Esophagus muscularis mucosa (tissue), 3 donors: ENCODE measurements at regions not wholly inside any gene's neighbourhood (a gene's known extent, or its start where the extent isn't known, plus 50 kb on each side); places are given as distances from the start of the nearest gene placed in this dataset.

Experiments used
- POLR2A ChIP-seq: fragments of 450-650 bp; IDR thresholded peaks from one replicate; pipeline ENCODE4 v1.6.1; 2017; ENCODE audit warnings: antibody characterized with exemption, moderate library complexity, mild to moderate bottlenecking, low read depth
- TF ChIP-seq, protein P1 (sequence below), 3 experiments: fragments of 200-600 bp in 2 of 3; fragments of 450-650 bp in 1 of 3; sonication (generic) in 2 of 3; IDR thresholded peaks; one replicate each; pipeline ENCODE4 v1.5.1; 2017 to 2019; ENCODE audit warnings: antibody characterized with exemption in 3 of 3, mild to moderate bottlenecking in 2 of 3, moderate library complexity in 1 of 3

DNA sequence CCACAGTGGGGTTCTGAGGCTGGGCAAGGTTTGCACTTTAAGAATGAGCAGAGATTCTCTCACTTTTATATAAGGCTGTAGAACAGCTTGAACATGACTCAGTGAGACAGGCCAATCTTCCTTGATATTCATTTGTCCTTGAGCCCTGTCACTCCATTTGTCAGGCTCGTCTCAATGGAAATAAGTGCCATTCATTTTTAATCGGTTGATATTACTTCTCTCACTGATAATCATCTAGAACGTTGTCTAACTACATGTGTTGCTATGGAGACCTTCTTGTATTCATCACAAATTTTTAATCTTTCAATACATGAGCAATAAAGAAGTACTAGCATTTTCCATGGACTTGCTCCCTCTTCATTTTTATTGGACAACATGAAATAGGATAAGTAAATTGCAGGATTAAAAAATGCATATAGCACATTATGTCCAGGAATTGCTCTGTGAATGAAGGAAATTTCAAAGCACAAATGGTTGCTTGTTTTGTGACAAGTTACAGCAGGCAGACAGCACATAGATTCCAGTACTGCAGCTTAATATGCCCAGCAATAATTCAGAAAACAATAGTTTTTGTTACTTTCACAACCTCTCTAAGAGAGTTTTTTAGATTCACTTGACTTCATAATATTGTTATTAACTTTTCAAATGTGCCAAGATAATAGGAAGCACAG lies 1178.4 kb upstream of the ATXN8OS start:
- TF ChIP-seq, protein P1, sequence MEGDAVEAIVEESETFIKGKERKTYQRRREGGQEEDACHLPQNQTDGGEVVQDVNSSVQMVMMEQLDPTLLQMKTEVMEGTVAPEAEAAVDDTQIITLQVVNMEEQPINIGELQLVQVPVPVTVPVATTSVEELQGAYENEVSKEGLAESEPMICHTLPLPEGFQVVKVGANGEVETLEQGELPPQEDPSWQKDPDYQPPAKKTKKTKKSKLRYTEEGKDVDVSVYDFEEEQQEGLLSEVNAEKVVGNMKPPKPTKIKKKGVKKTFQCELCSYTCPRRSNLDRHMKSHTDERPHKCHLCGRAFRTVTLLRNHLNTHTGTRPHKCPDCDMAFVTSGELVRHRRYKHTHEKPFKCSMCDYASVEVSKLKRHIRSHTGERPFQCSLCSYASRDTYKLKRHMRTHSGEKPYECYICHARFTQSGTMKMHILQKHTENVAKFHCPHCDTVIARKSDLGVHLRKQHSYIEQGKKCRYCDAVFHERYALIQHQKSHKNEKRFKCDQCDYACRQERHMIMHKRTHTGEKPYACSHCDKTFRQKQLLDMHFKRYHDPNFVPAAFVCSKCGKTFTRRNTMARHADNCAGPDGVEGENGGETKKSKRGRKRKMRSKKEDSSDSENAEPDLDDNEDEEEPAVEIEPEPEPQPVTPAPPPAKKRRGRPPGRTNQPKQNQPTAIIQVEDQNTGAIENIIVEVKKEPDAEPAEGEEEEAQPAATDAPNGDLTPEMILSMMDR (IDR thresholded peaks at IDR 0.05) = no peak
- no peak for TF ChIP-seq POLR2A
